ENCODE measurements at regions not wholly inside any gene's neighbourhood (a gene's known extent, or its start where the extent isn't known, plus 50 kb on each side); places are given as distances from the start of the nearest gene placed in this dataset.

GRCh38 chr12:5213336-5213735 lies 169.7 kb downstream of the KCNA5 start:
- no peak for TF ChIP-seq CTCF (IDR thresholded peaks at IDR 0.05)
- DNase-seq (no peak), ATAC-seq (no peak)
- Histone ChIP-seq H3K4me1 (ENCODE audit: low read depth) (no peaks in the 10 kb centered on the region), H3K4me3 (no peak overlapping the region), H3K9me3 (no peaks in the 10 kb centered on the region), H3K36me3 (ENCODE audit: low read depth) (no peaks in the 10 kb centered on the region)
- intact Hi-C loops (cut with DNase I, micrococcal nuclease) = no loop called here

GRCh38 chr12:5213990-5214389 lies 170.3 kb downstream of the KCNA5 start:
- intact Hi-C loops (cut with DNase I, micrococcal nuclease) = no loop called here
- no peaks in the 10 kb centered on the region for H3K4me1 ChIP-seq (ENCODE audit: low read depth)
- H3K36me3 ChIP-seq (ENCODE audit: low read depth) = no peaks in the 10 kb centered on the region
- H3K4me3 ChIP-seq = no peak overlapping the region
- no peak for TF ChIP-seq CTCF (IDR thresholded peaks at IDR 0.05)
- no peaks in the 10 kb centered on the region for H3K9me3 ChIP-seq
- DNase-seq = no peak
- no peak for ATAC-seq

GRCh38 chr12:5217936-5218335 lies 174.3 kb downstream of the KCNA5 start:
- H3K4me3 ChIP-seq = no peak overlapping the region
- no peaks in the 10 kb centered on the region for H3K36me3 ChIP-seq (ENCODE audit: low read depth)
- ATAC-seq = no peak
- no peak for TF ChIP-seq CTCF (IDR thresholded peaks at IDR 0.05)
- no peaks in the 10 kb centered on the region for H3K4me1 ChIP-seq (ENCODE audit: low read depth)
- intact Hi-C loops (cut with DNase I, micrococcal nuclease) = no loop called here
- no peak for DNase-seq
- H3K9me3 ChIP-seq = no peaks in the 10 kb centered on the region

- H3K9me3 ChIP-seq = no peaks in the 10 kb centered on the region
- no peak for DNase-seq
- intact Hi-C loops (cut with DNase I, micrococcal nuclease) = no loop called here
- H3K4me3 ChIP-seq = no peak overlapping the region
- H3K36me3 ChIP-seq (ENCODE audit: low read depth) = no peaks in the 10 kb centered on the region
- no peak for ATAC-seq
- TF ChIP-seq CTCF (IDR thresholded peaks at IDR 0.05) = no peak
- no peaks in the 10 kb centered on the region for H3K4me1 ChIP-seq (ENCODE audit: low read depth)
These were observed 176.4 kb downstream of the KCNA5 start for GRCh38 chr12:5220099-5220498.

- Histone ChIP-seq H3K9me3 (no peaks in the 10 kb centered on the region), H3K36me3 (ENCODE audit: low read depth) (no peaks in the 10 kb centered on the region), H3K4me1 (ENCODE audit: low read depth) (no peaks in the 10 kb centered on the region), H3K4me3 (no peak overlapping the region)
- no peak for ATAC-seq
- no peak for DNase-seq
- intact Hi-C loops (cut with DNase I, micrococcal nuclease) = no loop called here
- TF ChIP-seq CTCF (IDR thresholded peaks at IDR 0.05) = no peak
These were observed 177.2 kb downstream of the KCNA5 start for GRCh38 chr12:5220835-5221234.

- intact Hi-C loops (cut with DNase I, micrococcal nuclease) = no loop called here
- no peak for ATAC-seq
- Histone ChIP-seq H3K9me3 (no peaks in the 10 kb centered on the region), H3K4me1 (ENCODE audit: low read depth) (no peaks in the 10 kb centered on the region), H3K36me3 (ENCODE audit: low read depth) (no peaks in the 10 kb centered on the region), H3K4me3 (no peak overlapping the region)
- no peak for TF ChIP-seq CTCF (IDR thresholded peaks at IDR 0.05)
- DNase-seq = no peak
These were observed 178.4 kb downstream of the KCNA5 start for GRCh38 chr12:5222011-5222461.

All from mucosa of descending colon (tissue), 3 donors.